DMS 273 (cell line): ENCODE measurements at regions not wholly inside any gene's neighbourhood (a gene's known extent, or its start where the extent isn't known, plus 50 kb on each side); places are given as distances from the start of the nearest gene placed in this dataset.

Experiments used
- DNase-seq: peaks from one replicate; lab custom pipeline; 2025; ENCODE audit not compliant: unreplicated experiment; lab: John Stamatoyannopoulos, UW

DNA sequence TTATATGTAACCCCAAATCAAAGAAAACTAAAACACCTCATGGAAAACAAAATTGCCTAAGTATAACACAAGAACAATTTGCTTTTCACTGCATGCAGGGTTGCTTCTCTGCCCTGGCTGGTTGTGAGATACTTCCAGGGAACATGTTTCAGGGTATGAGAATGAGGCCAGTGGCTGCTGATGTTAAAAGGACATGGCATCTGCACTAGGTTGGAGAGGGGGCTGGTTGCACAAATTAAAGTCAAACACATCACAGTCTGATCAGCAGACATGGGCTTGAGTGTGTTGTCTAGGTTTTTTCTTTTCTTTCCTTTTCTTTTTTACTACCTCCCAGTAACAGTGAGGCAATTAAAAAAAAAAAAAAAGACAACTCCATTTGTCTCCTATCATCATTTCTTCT lies 374.9 kb downstream of the MCTP2 start:
- no peak for DNase-seq

DNA sequence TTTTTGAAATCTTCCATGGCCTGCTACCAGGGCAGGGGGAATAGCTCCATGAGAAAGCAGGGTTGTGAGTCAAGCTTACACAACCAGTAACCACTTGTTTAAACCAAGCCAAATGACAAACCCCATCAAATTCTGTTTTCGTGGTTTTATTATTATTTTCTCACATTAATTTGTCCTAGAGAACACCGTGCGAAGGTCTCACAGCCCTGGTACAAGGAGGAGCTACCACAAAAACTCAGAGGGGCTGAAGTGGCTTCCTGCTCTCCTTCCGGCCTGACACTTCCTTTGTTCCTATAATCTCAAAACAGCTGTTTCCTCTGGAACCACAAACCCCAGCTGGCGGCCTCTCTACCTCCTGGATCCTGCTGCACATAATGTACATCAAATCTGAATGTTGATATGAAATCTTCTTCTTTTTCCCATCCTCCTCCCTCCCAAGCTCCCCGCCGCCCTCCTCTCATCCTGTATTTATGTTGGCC lies 375.9 kb downstream of the MCTP2 start:
- no peak for DNase-seq

DNA sequence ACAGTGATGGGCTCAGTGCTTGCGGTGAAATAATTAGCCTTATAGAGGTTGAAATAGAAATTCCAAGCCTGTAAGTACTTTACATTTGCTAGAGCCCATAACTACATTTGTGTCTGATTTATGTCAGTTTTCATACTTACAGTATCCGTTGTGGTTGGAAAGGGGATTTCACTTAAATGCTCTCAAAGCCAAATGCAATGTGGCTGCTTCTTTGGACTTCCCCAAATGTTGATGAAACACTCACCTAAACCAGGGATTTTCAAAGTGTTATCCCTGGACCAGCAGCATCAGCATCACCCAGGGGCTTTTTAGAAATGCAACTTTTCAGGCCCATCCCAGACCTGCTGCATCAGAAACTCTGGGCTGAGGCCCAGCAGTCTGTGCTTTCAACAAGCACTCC lies 378.7 kb downstream of the MCTP2 start:
- no peak for DNase-seq

DNA sequence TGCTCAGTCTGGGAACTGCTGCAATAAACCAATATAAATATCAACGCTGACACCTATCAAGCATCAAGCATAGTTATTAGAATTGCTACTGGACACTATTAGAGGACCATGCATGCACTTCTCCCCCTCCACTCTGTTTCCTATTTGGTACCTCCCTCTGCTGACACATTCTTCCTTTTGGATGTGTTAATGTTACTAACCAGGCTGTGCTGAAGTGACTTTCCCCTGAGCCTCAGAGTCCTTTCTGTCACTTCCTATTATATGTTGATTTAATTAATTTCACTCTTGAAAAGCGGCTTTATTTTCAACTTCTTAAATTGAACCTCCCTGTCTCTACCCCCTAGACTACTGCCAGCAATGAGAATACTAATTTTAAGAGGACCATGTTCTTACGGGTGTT lies 379.1 kb downstream of the MCTP2 start:
- DNase-seq, result no peak

DNA sequence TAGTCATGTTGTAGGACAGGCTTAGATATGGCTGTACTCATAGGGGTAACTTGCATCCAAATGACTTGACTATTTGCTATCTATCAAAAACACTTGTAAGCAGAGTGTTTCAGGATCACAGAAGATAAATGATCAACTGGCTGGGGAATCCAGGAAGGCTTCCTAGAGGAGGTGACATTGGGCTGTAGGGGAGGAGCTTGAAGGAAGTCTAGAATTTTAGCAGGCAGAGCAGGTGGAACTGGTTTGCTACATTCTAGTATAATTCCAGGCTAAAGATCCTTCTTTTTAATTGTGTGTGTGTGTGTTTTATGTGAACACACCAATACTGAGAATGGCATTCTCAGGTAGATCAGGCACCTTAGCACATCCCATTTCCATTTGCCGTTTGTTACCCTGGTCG lies 380.3 kb downstream of the MCTP2 start:
- DNase-seq, result no peak

DNA sequence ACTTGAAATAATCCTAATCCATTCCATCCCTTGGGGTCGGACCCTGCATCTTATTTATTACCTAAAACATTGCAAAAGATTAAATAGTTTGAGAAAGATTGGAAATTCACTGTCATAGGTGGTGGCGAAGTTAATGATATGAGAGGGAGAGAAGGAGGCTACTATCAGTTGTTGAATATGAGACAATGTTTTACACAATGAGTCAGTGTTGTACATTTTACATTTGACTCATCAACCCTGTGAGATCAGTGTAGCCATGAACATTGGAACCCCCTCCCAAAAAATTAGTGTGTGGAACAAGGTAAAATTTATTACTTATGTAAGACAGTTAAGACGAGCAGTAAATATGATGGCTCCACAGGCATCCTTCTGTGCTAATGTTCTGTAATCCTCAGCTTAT lies 384.3 kb downstream of the MCTP2 start:
- no peak for DNase-seq

DNA sequence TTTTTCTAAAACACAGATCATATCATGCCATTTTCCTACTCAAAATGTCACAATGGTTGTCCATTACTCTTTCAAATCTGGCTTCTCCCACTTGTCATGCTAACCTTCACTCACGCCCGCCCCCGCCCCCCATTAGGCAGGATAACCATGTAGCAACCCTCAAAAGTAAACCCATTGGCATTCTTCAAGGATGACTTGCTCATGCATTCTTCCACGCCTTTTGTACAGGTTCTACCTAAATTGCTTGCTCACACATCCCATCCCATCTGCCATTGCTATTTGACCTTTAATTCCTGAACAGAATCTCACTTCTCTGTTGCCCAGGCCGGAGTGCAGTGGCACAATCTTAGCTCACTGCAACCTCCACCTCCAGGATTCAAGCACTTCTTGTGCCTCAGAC lies 389.3 kb downstream of the MCTP2 start:
- no peak for DNase-seq

DNA sequence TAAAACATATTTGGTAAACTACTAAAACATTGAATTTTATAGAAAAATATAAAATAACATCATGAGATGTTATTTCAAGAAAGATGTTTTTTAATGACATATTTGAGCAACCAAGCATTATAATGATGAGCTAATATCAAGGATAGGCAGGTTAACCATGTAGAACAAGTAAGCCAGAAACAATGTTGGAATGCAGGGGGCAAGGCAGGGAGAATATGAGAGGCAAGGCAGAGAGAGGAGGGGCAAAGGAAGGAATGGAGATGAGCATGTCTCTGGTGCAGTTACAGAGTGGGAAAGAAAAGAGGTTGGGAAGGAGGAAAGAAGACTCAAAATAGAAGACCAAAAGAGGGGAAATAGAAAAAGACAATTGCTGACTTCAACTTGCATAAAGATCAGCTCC lies 390.4 kb downstream of the MCTP2 start:
- no peak for DNase-seq

DNA sequence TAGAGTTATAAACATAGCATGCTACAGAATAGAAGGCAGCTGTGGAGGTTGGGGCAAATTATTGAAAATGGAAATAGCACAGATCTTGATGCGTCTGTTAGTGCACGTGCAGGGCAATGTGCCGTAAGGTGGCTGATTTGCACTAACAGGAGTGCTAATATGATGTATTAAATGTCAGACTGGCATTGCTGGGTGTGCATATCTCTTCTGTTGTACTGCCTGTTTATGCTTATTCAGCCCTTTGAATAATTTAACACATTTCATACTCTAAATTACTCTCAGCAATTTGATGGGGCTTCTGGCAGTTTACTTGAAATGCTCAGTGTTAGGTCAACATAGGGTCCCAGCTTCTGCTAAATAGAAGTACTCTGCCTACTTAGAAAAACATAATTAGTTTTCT lies 395.6 kb downstream of the MCTP2 start:
- DNase-seq, result no peak

DNA sequence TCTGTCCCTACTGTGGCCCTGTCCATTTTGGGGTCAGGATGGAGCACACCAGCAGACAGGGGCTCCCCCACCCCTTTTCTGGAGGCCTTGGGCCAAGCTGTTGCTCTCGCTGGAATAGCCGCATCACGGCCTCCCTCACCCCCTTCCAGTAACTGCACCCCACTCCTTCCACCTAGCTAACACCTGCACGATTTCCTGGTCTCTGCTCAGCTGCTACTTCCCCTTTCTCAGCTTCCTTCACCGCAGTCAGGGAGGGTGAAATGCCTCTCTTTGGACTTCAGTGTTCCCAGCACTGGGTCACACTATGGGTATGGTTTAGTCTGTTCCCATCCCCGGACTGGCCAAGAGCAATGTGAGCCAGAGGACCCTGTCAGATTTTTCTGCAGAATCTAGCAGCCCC lies 400.2 kb downstream of the MCTP2 start:
- no peak for DNase-seq

DNA sequence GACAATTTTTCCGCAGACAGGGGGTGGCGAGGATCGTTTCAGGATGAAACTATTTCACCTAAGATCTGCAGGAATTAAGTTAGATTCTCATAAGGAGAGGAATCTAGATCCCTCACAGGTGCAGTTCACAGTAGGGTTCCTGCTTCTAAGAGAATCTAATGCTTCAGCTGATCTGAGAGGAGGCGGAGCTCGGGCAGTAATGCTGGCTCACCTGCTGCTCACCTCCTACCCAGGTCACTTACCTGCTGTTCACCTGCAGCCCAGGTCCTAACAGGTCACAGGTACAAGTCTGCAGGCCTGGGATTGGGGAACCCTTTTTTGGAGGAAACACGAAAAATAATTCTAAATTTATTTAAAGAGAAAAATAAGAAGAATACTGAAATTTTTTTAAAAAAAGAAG lies 406.8 kb downstream of the MCTP2 start:
- DNase-seq, result no peak

DNA sequence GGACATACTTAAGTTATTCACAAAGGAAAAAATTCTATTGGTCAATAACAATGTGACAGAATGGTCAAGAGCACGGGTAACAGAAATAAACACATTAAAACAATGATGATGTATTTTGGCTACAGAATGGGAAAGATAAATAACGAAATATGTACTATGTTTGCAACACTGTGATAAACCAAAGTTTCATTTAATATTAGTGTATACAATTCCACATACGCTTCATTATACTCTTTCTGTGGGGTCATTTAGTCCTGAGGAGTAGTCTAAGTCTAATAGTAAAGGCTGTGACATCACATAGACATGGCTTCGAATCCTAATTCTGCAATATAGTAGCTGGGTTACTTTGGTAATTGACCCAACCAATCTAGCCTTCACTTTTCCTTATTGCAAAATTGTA lies 408.3 kb downstream of the MCTP2 start:
- no peak for DNase-seq

DNA sequence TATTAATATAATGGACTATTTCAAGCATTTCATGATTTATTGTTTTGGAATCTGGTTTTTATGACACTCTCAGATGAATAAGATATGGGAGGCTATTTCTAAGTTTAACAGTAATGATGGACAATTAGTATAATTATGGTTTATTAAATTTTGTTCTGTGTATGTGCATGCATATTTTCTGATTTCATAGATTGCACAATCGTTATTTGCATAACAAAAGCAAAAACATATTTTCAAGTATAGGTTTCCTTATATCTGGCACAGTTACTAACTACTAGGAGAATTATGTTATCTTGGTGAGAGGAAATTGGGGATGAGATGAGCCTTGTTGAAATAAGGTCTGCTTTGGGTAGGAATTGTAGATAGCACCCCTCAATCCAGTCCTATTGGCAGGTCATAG lies 413.1 kb downstream of the MCTP2 start:
- no peak for DNase-seq

DNA sequence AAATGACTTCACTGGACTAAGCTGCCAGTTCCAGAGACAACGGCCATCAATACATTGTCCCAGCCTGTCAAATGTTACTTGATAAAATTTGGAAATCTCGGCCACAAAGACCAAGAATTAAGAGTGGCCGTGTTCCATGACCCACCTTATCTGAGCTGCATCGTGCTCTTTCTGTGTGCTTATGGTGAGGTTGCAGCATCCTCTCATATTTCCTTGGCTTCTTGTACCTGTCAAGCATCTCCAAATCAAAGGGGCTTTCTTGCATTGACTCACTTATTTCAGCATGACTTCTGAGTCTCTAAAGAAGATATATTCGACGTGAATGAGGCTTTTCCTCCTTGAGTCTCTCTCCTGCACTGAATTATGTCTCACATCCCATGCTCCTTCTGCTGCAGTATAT lies 421.7 kb downstream of the MCTP2 start:
- DNase-seq, result no peak

DNA sequence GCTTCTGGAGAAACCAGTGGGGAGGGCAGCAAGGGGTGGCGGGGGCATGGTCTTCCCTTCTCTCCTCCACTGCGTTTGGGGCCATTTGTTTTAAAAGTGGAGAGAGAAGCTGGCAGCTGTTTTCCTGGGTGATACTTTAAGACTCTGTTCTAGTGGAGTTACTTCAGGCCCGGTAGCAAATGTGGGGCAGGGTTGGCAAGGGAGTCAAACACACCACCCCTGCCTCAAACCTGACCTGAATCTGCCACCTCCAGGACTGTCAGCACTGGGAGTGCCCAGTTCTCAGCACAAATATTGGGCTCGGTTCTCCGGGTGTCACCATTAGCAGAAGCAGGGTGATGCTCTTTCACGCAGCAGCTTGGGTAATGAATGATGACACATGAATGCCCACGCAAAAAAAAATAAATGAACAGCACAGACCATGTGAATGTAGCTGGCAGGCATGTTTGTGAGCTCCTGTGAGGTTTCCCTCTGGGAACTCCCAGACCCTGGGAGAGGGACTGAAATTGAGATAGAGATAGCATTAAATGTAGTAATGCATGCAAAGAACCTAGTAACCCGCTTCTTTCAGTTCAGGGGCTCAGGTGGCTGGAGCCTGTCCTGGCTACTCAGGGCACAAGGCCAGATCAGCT lies 424.0 kb downstream of the MCTP2 start:
- no peak for DNase-seq

DNA sequence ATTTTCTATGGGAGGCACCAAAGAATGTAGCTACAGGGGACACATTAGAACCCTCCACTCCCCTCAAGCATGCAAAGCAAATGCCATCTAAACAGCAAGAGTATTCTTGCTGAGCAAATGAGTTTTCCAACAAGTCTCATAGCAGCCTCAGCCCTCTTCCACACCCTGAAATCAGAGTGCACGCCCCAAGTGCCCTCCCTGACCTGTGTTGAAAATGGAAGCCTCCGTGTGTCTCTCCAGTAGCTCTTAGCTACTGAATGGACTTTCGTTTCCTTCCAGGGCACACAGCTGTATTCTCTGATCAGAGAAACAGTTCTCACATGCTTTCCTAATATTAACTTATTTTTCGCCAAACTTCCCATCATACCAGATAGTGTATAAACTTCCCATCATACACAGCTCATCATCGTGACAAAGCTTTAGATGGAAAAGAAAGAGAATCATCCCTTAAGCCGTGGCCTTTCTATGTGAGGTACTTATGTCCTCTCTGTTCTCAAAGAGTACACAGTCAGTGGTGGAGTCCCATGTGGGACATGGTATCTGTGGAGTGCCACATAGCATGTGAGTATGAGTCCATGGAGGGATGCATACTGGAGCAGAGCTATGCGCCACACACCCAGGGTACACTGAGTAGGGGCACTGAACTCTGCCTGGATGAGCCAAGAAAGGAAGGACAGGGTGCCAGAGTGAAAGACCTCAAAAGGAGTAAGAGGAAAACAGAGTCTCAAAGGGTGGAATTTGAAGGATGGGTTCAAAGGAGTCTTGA lies 434.5 kb downstream of the MCTP2 start:
- DNase-seq, result no peak

DNA sequence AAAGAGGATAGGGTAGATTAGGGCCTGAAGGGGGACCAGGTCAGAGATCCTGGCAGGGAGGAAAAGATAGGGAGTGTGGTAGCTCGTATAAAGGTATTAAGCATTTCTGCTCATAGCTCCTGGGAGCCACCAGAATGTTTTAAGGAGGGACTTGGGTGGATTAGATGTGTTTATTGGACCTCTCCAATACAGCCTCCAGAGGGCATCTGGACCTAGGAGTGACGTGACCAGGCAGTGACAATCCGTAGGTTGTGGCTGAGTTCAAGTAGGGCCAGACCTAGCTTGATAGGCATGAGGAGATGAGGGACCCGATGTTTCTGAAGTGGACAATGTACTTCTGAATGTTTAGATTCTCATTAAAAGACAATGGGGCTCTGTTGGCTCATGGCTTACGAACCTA lies 435.2 kb downstream of the MCTP2 start:
- no peak for DNase-seq

DNA sequence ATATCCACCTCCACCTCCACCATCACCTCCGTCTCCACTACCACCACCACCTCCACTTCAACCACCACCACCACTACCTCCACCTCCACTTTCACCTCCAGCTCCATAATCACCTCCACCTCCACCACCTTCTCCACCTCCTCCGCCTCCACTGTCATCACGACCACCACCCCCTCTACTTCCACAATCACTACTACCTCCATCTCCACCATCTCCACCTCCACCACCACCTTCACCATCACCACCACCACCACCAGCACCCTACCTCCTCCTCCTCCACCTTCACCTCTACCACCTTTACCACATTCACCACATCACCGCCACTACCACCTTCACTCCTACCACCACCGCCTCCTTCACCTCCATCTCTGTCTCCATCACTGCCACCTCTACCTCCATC lies 435.7 kb downstream of the MCTP2 start:
- DNase-seq, result no peak

DNA sequence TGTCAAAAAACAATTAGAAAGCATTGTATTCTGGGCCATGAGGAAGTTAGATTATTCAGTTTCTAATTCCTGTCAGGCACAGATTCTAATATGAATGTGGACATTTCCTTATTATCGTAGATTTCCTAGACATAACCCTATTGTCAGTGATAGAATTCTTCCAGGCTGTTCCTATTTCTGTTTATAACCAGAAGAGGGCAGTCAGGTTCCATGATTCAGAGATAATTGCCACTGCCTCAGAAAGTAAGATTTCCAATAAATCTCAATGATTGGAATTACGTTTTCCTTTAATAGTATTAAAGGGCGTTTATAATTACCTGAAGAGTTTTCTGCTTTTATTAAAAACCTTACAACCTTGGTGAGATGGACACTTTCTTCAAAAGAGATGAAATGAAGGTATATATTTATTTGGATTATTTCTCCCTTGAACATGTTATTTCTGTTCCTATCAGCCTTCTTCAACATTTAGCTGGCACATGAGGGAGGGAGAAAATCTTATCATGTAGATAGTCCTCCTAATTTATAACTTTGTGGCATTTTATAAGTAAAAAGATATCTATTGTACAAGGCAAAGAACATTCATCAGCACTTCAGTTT lies 439.2 kb downstream of the MCTP2 start:
- DNase-seq, result peak; percentile 23

DNA sequence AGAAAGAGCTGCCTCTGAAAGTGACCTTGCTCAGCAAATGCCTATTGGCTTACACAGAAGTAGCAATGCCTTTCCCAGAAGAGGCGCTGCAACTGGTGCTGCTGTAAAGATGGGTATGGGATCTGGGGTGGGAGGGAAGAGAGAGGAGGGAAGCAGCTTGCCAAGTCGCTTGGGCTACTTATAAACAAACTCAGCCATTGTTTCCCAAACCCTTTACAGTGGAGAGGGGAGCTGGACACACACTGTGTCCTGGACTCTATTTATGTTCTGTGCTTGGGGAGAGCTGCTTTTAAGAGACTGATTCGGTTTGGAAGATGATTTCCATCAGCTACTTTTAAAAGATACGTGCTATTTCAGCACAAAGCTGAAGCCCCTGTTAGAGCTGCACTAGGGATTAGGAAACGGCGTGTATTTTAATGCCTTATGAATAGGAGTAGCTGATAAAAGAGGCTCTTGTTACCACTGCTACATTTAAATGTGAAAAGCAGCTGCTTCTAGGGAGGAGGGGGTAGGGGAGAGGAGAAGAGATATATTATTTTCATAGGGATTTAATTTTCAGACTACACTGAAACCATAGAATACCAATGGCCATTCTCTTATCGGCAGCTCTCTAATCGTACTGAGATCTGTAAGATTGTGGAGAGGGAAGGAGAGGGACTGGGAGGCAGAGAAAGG lies 440.6 kb downstream of the MCTP2 start:
- no peak for DNase-seq

DNA sequence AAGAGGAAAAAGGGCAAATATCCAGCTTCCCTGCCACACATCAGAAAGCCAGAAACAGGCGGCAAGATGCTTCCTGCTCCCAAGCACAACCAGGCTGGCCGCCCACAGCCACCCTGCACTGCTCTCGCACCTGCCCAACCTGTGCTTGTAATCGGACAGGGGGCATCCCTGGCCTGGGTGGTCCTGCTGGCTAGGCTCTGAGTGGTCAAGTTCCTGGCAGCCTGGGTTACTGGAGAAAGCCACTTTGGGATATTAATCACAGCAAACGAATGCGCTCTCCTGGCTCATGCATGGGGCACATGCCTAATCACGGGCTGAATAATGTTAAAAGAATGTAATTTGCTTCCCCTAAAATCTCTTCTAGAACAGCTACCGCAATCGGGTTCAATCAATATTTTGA lies 442.4 kb downstream of the MCTP2 start:
- no peak for DNase-seq

DNA sequence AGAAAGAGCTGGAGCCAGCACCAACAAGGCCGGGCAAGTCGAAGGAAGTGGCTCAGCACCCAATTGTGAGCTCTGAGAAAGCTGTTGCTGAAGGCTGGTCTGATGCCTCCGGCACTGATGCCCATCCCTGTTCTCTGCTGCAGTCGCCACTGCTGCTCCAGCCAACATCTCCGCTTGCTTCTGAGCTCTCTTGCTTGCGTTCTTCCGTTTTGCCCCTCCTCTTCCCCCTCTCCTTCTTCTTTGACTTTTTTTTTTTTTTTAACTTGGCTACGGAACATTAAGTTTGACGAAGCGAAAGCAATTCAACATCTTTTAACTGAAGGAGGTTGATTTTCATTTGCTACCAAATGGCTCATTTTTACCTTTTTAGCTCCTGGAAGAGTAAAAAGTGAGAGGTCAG lies 442.9 kb downstream of the MCTP2 start:
- DNase-seq, result no peak
